Smooth muscle cell (in vitro differentiated cells): ENCODE measurements at regions not wholly inside any gene's neighbourhood (a gene's known extent, or its start where the extent isn't known, plus 50 kb on each side); places are given as distances from the start of the nearest gene placed in this dataset.
A peak's percentile ranks its signal among the peaks of the same experiment; 100 is the strongest.

ENCODE experiments used
- DNase-seq: peaks from one replicate; lab custom pipeline; 2025; ENCODE audit not compliant: unreplicated experiment; lab: John Stamatoyannopoulos, UW
- H2AFZ ChIP-seq: fragments of 200-600 bp; sonication (generic); 2 replicates; pipeline ENCODE4 v1.6.0; 2016; ENCODE audit warnings: antibody characterized with exemption, low read depth, mild to moderate bottlenecking
- H3F3A ChIP-seq: fragments of 200-600 bp; sonication (generic); 2 replicates; pipeline ENCODE4 v1.6.0; 2017; ENCODE audit warnings: antibody characterized with exemption, low read depth
- H3K27ac ChIP-seq: fragments of 200-600 bp; sonication (generic); 2 replicates; pipeline ENCODE4 v1.5.1; 2016; ENCODE audit warnings: low read depth, mild to moderate bottlenecking
- H3K27me3 ChIP-seq: fragments of 200-600 bp; sonication (generic); 2 replicates; pipeline ENCODE4 v1.6.1; 2016; ENCODE audit warnings: low read depth, mild to moderate bottlenecking
- H3K36me3 ChIP-seq: fragments of 200-600 bp; sonication (generic); 2 replicates; pipeline ENCODE4 v1.5.1; 2016; ENCODE audit warnings: low read depth
- H3K4me1 ChIP-seq: fragments of 200-600 bp; sonication (generic); 2 replicates; pipeline ENCODE4 v1.5.1; 2016; ENCODE audit warnings: low read depth
- H3K4me2 ChIP-seq: fragments of 200-600 bp; sonication (generic); 2 replicates; pipeline ENCODE4 v1.6.0; 2016; ENCODE audit warnings: mild to moderate bottlenecking
- H3K4me3 ChIP-seq: fragments of 200-600 bp; sonication (generic); 2 replicates; pipeline ENCODE4 v1.5.1; 2016; ENCODE audit warnings: mild to moderate bottlenecking
- H3K79me2 ChIP-seq: fragments of 200-600 bp; sonication (generic); 2 replicates; pipeline ENCODE4 v1.6.0; 2016; ENCODE audit warnings: low read depth, mild to moderate bottlenecking
- H3K9ac ChIP-seq: fragments of 200-600 bp; sonication (generic); 2 replicates; pipeline ENCODE4 v1.6.0; 2016; ENCODE audit warnings: low read depth
- H3K9me3 ChIP-seq: fragments of 200-600 bp; sonication (generic); replicated peaks from 2 replicates; pipeline ENCODE4 v1.5.1; 2016; ENCODE audit warnings: low read depth
- H4K20me1 ChIP-seq: fragments of 200-600 bp; sonication (generic); 2 replicates; pipeline ENCODE4 v1.6.0; 2016; ENCODE audit warnings: low read depth
- CTCF ChIP-seq: fragments of 200-600 bp; sonication (generic); IDR thresholded peaks from 2 replicates; pipeline ENCODE4 v1.5.1; 2017; ENCODE audit warnings: borderline replicate concordance, mild to moderate bottlenecking, antibody characterized with exemption; ENCODE audit not compliant: insufficient read depth, poor library complexity, severe bottlenecking
- WGBS: methylation state at CpG from one replicate; pipeline ENCODE4 v1.1.7; 2016; ENCODE audit warnings: low lambda C conversion rate; 5-methylcytosine and 5-hydroxymethylcytosine counted together

DNA sequence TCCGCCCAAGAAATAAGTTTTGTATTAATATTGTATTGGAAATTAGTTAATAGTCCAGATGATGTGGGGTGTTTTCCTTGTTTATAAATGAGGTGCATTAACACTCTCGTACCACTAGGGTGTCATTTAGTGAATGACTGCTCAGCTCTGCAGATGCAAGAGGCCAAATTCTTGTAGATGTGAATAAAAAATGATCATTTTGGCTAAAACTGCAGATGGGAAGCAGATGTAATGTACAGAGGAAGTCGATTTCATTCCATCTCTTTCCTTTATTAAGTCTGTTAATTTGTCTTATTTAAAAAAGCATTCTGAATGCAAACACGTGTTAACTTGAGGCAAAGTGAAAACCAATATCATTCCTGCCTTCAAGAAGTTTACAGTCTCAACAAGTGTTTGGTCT is 108.1 kb downstream of the DHX15 start:
- Histone ChIP-seq H3K79me2 (no peaks in the 10 kb centered on the region), H3F3A (no peaks in the 10 kb centered on the region), H3K4me1 (peaks cover 5% of the 10 kb centered on the region), H3K9me3 (no peaks in the 10 kb centered on the region), H3K36me3 (no peaks in the 10 kb centered on the region), H3K27ac (no peak overlapping the region), H3K4me2 (no peak overlapping the region), H3K4me3 (no peak overlapping the region), H2AFZ (no peak overlapping the region), H3K27me3 (peaks cover 17% of the 10 kb centered on the region), H4K20me1 (no peaks in the 10 kb centered on the region), H3K9ac (no peak overlapping the region)
- DNase-seq = no peak
- TF ChIP-seq CTCF = peak; percentile 56
- 60% methylated on average over 4 of the region's 4 CpGs for WGBS

GRCh38 chr4:24475756-24476155 is 108.6 kb downstream of the DHX15 start:
- Histone ChIP-seq H3K27me3 (peaks cover 17% of the 10 kb centered on the region), H2AFZ (no peak overlapping the region), H3K9ac (no peak overlapping the region), H3K4me1 (peaks cover 8% of the 10 kb centered on the region), H3F3A (no peaks in the 10 kb centered on the region), H3K4me3 (no peak overlapping the region), H4K20me1 (no peaks in the 10 kb centered on the region), H3K79me2 (no peaks in the 10 kb centered on the region), H3K36me3 (no peaks in the 10 kb centered on the region), H3K9me3 (no peaks in the 10 kb centered on the region), H3K4me2 (no peak overlapping the region), H3K27ac (no peak overlapping the region)
- no peak for DNase-seq
- WGBS = 83% methylated on average over 3 of the region's 3 CpGs
- no peak for TF ChIP-seq CTCF

GRCh38 chr4:24473309-24473721 is 111.0 kb downstream of the DHX15 start:
- peaks cover 30% of the 10 kb centered on the region for H3K27me3 ChIP-seq
- no peaks in the 10 kb centered on the region for H4K20me1 ChIP-seq
- WGBS = 3% methylated on average over 13 of the region's 13 CpGs
- no peaks in the 10 kb centered on the region for H3K9me3 ChIP-seq
- H3K27ac ChIP-seq = peak overlapping the region; percentile 3
- peak overlapping the region; percentile 74 for H3K4me3 ChIP-seq
- DNase-seq = no peak
- H3K4me1 ChIP-seq = peaks cover 13% of the 10 kb centered on the region
- H3F3A ChIP-seq = no peaks in the 10 kb centered on the region
- peak overlapping the region; percentile 85 for H3K4me2 ChIP-seq
- no peaks in the 10 kb centered on the region for H3K36me3 ChIP-seq
- no peak overlapping the region for H3K9ac ChIP-seq
- no peaks in the 10 kb centered on the region for H3K79me2 ChIP-seq
- peak overlapping the region; percentile 85 for H2AFZ ChIP-seq
- TF ChIP-seq CTCF = no peak

GRCh38 chr4:24472514-24473308 is 111.6 kb downstream of the DHX15 start:
- Histone ChIP-seq H3K9ac (no peak overlapping the region), H3K79me2 (no peaks in the 10 kb centered on the region), H2AFZ (peak overlapping the region; percentile 85)

More at GRCh38 chr4:24472514-24473308, 111.6 kb downstream of the DHX15 start:
- Histone ChIP-seq H3F3A (no peaks in the 10 kb centered on the region), H3K4me2 (peak overlapping the region; percentile 85), H4K20me1 (no peaks in the 10 kb centered on the region), H3K4me1 (peaks cover 13% of the 10 kb centered on the region), H3K9me3 (no peaks in the 10 kb centered on the region), H3K36me3 (no peaks in the 10 kb centered on the region), H3K27ac (peak overlapping the region; percentile 3), H3K4me3 (peak overlapping the region; percentile 74), H3K27me3 (peaks cover 31% of the 10 kb centered on the region)
- peak; percentile 78 for TF ChIP-seq CTCF
- 1% methylated on average over 56 of the region's 93 CpGs for WGBS
- DNase-seq = peak; percentile 61
